ENCODE measurements at regions not wholly inside any gene's neighbourhood (a gene's known extent, or its start where the extent isn't known, plus 50 kb on each side); places are given as distances from the start of the nearest gene placed in this dataset.
"Not testable (repeated sequence)": the region's sequence is repeated elsewhere in the genome, so short reads cannot be mapped to it uniquely, and the experiment has no call there.

- Histone ChIP-seq H3K4me3 (ENCODE audit: low read depth in 2 of 2, low read length in 1 of 2) (no peak overlapping the region), H3K4me2 (no peak overlapping the region), H3K4me1 (ENCODE audit: control insufficient read depth in 1 of 2, insufficient read depth in 2 of 2, low read depth in 1 of 2, low read length in 1 of 2) (peaks cover 0 to 2% of the 10 kb centered on the region in 2 experiments; a peak in 1 of 4 replicates), H3K9me3 (no peaks in the 10 kb centered on the region), H3K36me3 (replicated peaks in 1 of 2; ENCODE audit: control insufficient read depth in 1 of 2, insufficient read depth in 2 of 2, low read length in 1 of 2) (no peaks in the 10 kb centered on the region), H3F3A (replicated peaks; ENCODE audit: insufficient read depth) (no peaks in the 10 kb centered on the region), H3K79me2 (ENCODE audit: insufficient read depth) (no peaks in the 10 kb centered on the region), H3K27ac (ENCODE audit: low read depth in 2 of 2, low read length in 1 of 2) (no peak overlapping the region), H3K27me3 (ENCODE audit: insufficient read depth) (no peaks in the 10 kb centered on the region), H2AFZ (ENCODE audit: low read depth) (no peak overlapping the region), H4K20me1 (ENCODE audit: insufficient read depth) (no peaks in the 10 kb centered on the region), H3K9me2 (no peaks in the 10 kb centered on the region), H3K9ac (no peak overlapping the region)
- TF ChIP-seq USF1 (IDR thresholded peaks at IDR 0.05; ENCODE audit: borderline replicate concordance, low read depth) (no peak), MEF2A (IDR thresholded peaks at IDR 0.05; ENCODE audit: borderline replicate concordance, low read depth) (no peak), EZH2phosphoT487 (IDR thresholded peaks at IDR 0.05; ENCODE audit: borderline replicate concordance, low read depth) (no peak), RCOR1 (IDR thresholded peaks at IDR 0.05; ENCODE audit: low read length) (no peak), RFX5 (IDR thresholded peaks at IDR 0.05; ENCODE audit: low read length) (no peak), MXI1 (IDR thresholded peaks at IDR 0.05; ENCODE audit: low read depth, low read length) (no peak)
- TF ChIP-seq, protein P1, sequence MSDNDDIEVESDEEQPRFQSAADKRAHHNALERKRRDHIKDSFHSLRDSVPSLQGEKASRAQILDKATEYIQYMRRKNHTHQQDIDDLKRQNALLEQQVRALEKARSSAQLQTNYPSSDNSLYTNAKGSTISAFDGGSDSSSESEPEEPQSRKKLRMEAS (IDR thresholded peaks at IDR 0.05; ENCODE audit: low read depth), result no peak
- TF ChIP-seq, protein P2, sequence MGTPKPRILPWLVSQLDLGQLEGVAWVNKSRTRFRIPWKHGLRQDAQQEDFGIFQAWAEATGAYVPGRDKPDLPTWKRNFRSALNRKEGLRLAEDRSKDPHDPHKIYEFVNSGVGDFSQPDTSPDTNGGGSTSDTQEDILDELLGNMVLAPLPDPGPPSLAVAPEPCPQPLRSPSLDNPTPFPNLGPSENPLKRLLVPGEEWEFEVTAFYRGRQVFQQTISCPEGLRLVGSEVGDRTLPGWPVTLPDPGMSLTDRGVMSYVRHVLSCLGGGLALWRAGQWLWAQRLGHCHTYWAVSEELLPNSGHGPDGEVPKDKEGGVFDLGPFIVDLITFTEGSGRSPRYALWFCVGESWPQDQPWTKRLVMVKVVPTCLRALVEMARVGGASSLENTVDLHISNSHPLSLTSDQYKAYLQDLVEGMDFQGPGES (IDR thresholded peaks at IDR 0.05; ENCODE audit: low read depth, low read length), result no peak
- TF ChIP-seq, protein P3, sequence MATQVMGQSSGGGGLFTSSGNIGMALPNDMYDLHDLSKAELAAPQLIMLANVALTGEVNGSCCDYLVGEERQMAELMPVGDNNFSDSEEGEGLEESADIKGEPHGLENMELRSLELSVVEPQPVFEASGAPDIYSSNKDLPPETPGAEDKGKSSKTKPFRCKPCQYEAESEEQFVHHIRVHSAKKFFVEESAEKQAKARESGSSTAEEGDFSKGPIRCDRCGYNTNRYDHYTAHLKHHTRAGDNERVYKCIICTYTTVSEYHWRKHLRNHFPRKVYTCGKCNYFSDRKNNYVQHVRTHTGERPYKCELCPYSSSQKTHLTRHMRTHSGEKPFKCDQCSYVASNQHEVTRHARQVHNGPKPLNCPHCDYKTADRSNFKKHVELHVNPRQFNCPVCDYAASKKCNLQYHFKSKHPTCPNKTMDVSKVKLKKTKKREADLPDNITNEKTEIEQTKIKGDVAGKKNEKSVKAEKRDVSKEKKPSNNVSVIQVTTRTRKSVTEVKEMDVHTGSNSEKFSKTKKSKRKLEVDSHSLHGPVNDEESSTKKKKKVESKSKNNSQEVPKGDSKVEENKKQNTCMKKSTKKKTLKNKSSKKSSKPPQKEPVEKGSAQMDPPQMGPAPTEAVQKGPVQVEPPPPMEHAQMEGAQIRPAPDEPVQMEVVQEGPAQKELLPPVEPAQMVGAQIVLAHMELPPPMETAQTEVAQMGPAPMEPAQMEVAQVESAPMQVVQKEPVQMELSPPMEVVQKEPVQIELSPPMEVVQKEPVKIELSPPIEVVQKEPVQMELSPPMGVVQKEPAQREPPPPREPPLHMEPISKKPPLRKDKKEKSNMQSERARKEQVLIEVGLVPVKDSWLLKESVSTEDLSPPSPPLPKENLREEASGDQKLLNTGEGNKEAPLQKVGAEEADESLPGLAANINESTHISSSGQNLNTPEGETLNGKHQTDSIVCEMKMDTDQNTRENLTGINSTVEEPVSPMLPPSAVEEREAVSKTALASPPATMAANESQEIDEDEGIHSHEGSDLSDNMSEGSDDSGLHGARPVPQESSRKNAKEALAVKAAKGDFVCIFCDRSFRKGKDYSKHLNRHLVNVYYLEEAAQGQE (IDR thresholded peaks at IDR 0.05; ENCODE audit: low read depth, low read length), result no peak
- ChIA-PET CTCF (no interaction called here), POLR2A (no interaction called here)
- DNase-seq, result no peak
- 5% methylated on average over 2 of the region's 2 CpGs for WGBS (ENCODE audit: low lambda C conversion rate)
Observed at GRCh38 chr3:72646263-72646662, 202.0 kb downstream of the SHQ1 start.

- H3K4me3 ChIP-seq (ENCODE audit: low read depth in 2 of 2, low read length in 1 of 2); H4K20me1 ChIP-seq (ENCODE audit: insufficient read depth); H3K79me2 ChIP-seq (ENCODE audit: insufficient read depth); H3K9me3 ChIP-seq; H3K27me3 ChIP-seq (ENCODE audit: insufficient read depth); CTCF ChIA-PET; H3K27ac ChIP-seq (ENCODE audit: low read depth in 2 of 2, low read length in 1 of 2); H2AFZ ChIP-seq (ENCODE audit: low read depth); H3K4me2 ChIP-seq; H3K36me3 ChIP-seq (replicated peaks in 1 of 2; ENCODE audit: control insufficient read depth in 1 of 2, insufficient read depth in 2 of 2, low read length in 1 of 2); H3F3A ChIP-seq (replicated peaks; ENCODE audit: insufficient read depth); H3K9me2 ChIP-seq; H3K9ac ChIP-seq; POLR2A ChIA-PET; DNase-seq; H3K4me1 ChIP-seq (ENCODE audit: control insufficient read depth in 1 of 2, insufficient read depth in 2 of 2, low read depth in 1 of 2, low read length in 1 of 2): not testable (repeated sequence)
- WGBS (ENCODE audit: low lambda C conversion rate), result 84% methylated on average over 8 of the region's 8 CpGs
Observed at GRCh38 chr3:72643635-72644034, 204.6 kb downstream of the SHQ1 start.
